WTC11 (cell line): ENCODE measurements at regions not wholly inside any gene's neighbourhood (a gene's known extent, or its start where the extent isn't known, plus 50 kb on each side); places are given as distances from the start of the nearest gene placed in this dataset.

Experiments
- ATAC-seq: fragments of 200-7000 bp; cut with Tn5 transposase; 2 replicates; pipeline ENCODE4 v1.10.0; 2021; ENCODE audit warnings: mild to moderate bottlenecking, moderate library complexity
- CTCF ChIA-PET: fragments of 300-600 bp; sonication (Branson Sonifier 250); formaldehyde crosslinking; loops from one replicate; lab custom pipeline; 2021; ENCODE audit warnings: antibody characterized with exemption; lab: Charles Lee
- POLR2A ChIA-PET: fragments of 350-600 bp; sonication (Branson Sonifier 250); formaldehyde crosslinking; loops from one replicate; lab custom pipeline; 2021; ENCODE audit warnings: antibody characterized with exemption; lab: Charles Lee
- DNase-seq: peaks from one replicate; pipeline ENCODE4 v3.0.0; 2021; ENCODE audit warnings: low spot score
- H3K27ac Mint-ChIP-seq: 2 replicates; pipeline ENCODE4 v1.8.0; 2021; ENCODE audit warnings: mixed read lengths
- H3K27me3 Mint-ChIP-seq: 2 replicates; pipeline ENCODE4 v1.8.0; 2021; ENCODE audit warnings: low read depth, mild to moderate bottlenecking, moderate library complexity, mixed read lengths
- H3K36me3 Mint-ChIP-seq: 2 replicates; pipeline ENCODE4 v1.8.0; 2021; ENCODE audit warnings: mixed read lengths
- H3K4me1 Mint-ChIP-seq: 2 replicates; pipeline ENCODE4 v1.8.0; 2022; ENCODE audit warnings: mixed read lengths
- H3K4me3 Mint-ChIP-seq: 2 replicates; pipeline ENCODE4 v1.8.0; 2021; ENCODE audit warnings: mild to moderate bottlenecking, moderate library complexity, mixed read lengths
- H3K9me3 Mint-ChIP-seq: 2 replicates; pipeline ENCODE4 v1.8.0; 2021; ENCODE audit warnings: mixed read lengths
- ATF1 ChIP-seq: sonication (generic); formaldehyde crosslinking; IDR thresholded peaks from 2 replicates; pipeline ENCODE4 v1.8.1; 2023; ENCODE audit warnings: mild to moderate bottlenecking, moderate library complexity, missing genetic modification reagents
- ATF2 ChIP-seq: sonication (generic); formaldehyde crosslinking; IDR thresholded peaks from 2 replicates; pipeline ENCODE4 v1.8.1; 2022; ENCODE audit warnings: low read depth, missing genetic modification reagents, borderline replicate concordance
- CBFB ChIP-seq: sonication (generic); formaldehyde crosslinking; IDR thresholded peaks from 2 replicates; pipeline ENCODE4 v1.8.1; 2022; ENCODE audit warnings: mild to moderate bottlenecking, low read depth, missing genetic modification reagents
- E2F1 ChIP-seq: sonication (generic); formaldehyde crosslinking; IDR thresholded peaks from 2 replicates; pipeline ENCODE4 v1.8.0; 2022; ENCODE audit warnings: mild to moderate bottlenecking, missing genetic modification reagents
- ETV6 ChIP-seq: sonication (generic); formaldehyde crosslinking; IDR thresholded peaks from 2 replicates; pipeline ENCODE4 v1.8.1; 2022; ENCODE audit warnings: mild to moderate bottlenecking, missing genetic modification reagents
- FOXP1 ChIP-seq: sonication (generic); formaldehyde crosslinking; IDR thresholded peaks from 2 replicates; pipeline ENCODE4 v1.8.0; 2022; ENCODE audit warnings: missing genetic modification reagents, mild to moderate bottlenecking, moderate library complexity, borderline replicate concordance
- HMGA2 ChIP-seq: fragments of 250-450 bp; sonication (Bioruptor Pico); IDR thresholded peaks from 2 replicates; pipeline ENCODE4 v1.4.0; 2021; ENCODE audit warnings: mild to moderate bottlenecking, moderate library complexity
- IRF2 ChIP-seq: sonication (generic); formaldehyde crosslinking; IDR thresholded peaks from 2 replicates; pipeline ENCODE4 v1.8.0; 2022; ENCODE audit warnings: low read depth, missing genetic modification reagents, borderline replicate concordance
- JAZF1 ChIP-seq: fragments of 250-450 bp; sonication (Bioruptor Pico); IDR thresholded peaks from 2 replicates; pipeline ENCODE4 v1.9.0; 2021; ENCODE audit warnings: moderate library complexity, mild to moderate bottlenecking, inconsistent platforms
- OVOL2 ChIP-seq: fragments of 250-450 bp; sonication (Bioruptor Pico); IDR thresholded peaks from 2 replicates; pipeline ENCODE4 v1.9.0; 2021; ENCODE audit warnings: mild to moderate bottlenecking, borderline replicate concordance
- PRRX2 ChIP-seq: fragments of 250-450 bp; sonication (Bioruptor Pico); IDR thresholded peaks from 2 replicates; pipeline ENCODE4 v1.8.0; 2021; ENCODE audit warnings: mild to moderate bottlenecking
- TEAD4 ChIP-seq: sonication (generic); formaldehyde crosslinking; IDR thresholded peaks from 2 replicates; pipeline ENCODE4 v1.8.0; 2022; ENCODE audit warnings: mild to moderate bottlenecking, missing genetic modification reagents
- ZBTB21 ChIP-seq: sonication (generic); formaldehyde crosslinking; IDR thresholded peaks from 2 replicates; pipeline ENCODE4 v1.8.1; 2023; ENCODE audit warnings: mild to moderate bottlenecking, missing genetic modification reagents, borderline replicate concordance
- ZBTB43 ChIP-seq: sonication (generic); formaldehyde crosslinking; IDR thresholded peaks from 2 replicates; pipeline ENCODE4 v1.8.1; 2023; ENCODE audit warnings: mild to moderate bottlenecking, missing genetic modification reagents
- ZNF219 ChIP-seq: sonication (generic); formaldehyde crosslinking; IDR thresholded peaks from 2 replicates; pipeline ENCODE4 v1.8.0; 2023; ENCODE audit warnings: missing genetic modification reagents, mild to moderate bottlenecking, borderline replicate concordance
- ZNF232 ChIP-seq: sonication (generic); formaldehyde crosslinking; IDR thresholded peaks from 2 replicates; pipeline ENCODE4 v1.8.0; 2022; ENCODE audit warnings: mild to moderate bottlenecking, missing genetic modification reagents
- ZNF281 ChIP-seq: sonication (generic); formaldehyde crosslinking; IDR thresholded peaks from 2 replicates; pipeline ENCODE4 v1.8.0; 2023; ENCODE audit warnings: mild to moderate bottlenecking, missing genetic modification reagents
- ZNF423 ChIP-seq: fragments of 250-450 bp; sonication (Bioruptor Pico); IDR thresholded peaks from 2 replicates; pipeline ENCODE4 v2.1.2; 2022; ENCODE audit warnings: mild to moderate bottlenecking, moderate library complexity
- ZNF671 ChIP-seq: fragments of 250-450 bp; sonication (Bioruptor Pico); IDR thresholded peaks from 2 replicates; pipeline ENCODE4 v1.8.0; 2021; ENCODE audit warnings: mild to moderate bottlenecking
- TF ChIP-seq, protein P1 (sequence below): sonication (generic); formaldehyde crosslinking; IDR thresholded peaks from 2 replicates; pipeline ENCODE4 v1.8.1; 2023; ENCODE audit warnings: mild to moderate bottlenecking, moderate library complexity, missing genetic modification reagents
- TF ChIP-seq, protein P2 (sequence below): sonication (generic); formaldehyde crosslinking; IDR thresholded peaks from 2 replicates; pipeline ENCODE4 v1.8.0; 2022; ENCODE audit warnings: missing genetic modification reagents
- TF ChIP-seq, protein P3 (sequence below): sonication (generic); formaldehyde crosslinking; IDR thresholded peaks from 2 replicates; pipeline ENCODE4 v1.8.0; 2022; ENCODE audit warnings: mild to moderate bottlenecking, missing genetic modification reagents

DNA sequence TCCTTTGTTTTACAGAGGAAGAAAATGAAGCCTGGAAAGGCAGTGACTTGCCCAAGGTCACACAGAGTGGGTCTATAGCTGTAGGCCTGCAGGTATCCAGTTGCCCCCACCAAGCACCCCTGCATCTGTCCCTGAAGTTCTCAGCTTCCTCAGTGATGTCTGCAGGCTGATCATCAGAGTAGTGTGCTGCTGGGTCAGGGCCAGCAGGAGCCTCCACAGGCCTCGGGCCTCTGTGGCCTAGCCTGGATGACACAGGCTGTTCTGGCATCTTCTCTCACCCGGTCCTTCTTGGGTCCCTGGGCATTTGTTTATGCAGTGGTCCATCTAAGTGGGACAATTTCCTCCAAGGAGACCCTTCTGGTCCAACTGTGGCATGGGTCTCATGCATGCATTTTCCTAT is 74.8 kb upstream of the E2F8 start (continued):
- TF ChIP-seq E2F1 (CRISPR knock-in tag), result no peak
- no peak for TF ChIP-seq HMGA2 (CRISPR knock-in tag)
- TF ChIP-seq TEAD4 (CRISPR knock-in tag), result no peak
- TF ChIP-seq FOXP1 (CRISPR knock-in tag), result no peak

- H3K36me3 Mint-ChIP-seq, result no peaks in the 10 kb centered on the region
- H3K9me3 Mint-ChIP-seq, result no peaks in the 10 kb centered on the region
- H3K4me1 Mint-ChIP-seq, result peaks cover 3% of the 10 kb centered on the region; the same call in 1 of the 2 replicates
- no peaks in the 10 kb centered on the region for H3K27me3 Mint-ChIP-seq
- ATAC-seq (no peak), DNase-seq (no peak)
- H3K27ac Mint-ChIP-seq, result no peak overlapping the region
- no peak overlapping the region for H3K4me3 Mint-ChIP-seq
- POLR2A ChIA-PET, result no interaction called here
- CTCF ChIA-PET, result interaction anchor here (0.8 to 1.5 kb wide), 2 partner anchors 207 to 241 kb away, joined by 3 to 7 read pairs; no protein-coding TSS in a partner anchor
- TF ChIP-seq, protein P1, sequence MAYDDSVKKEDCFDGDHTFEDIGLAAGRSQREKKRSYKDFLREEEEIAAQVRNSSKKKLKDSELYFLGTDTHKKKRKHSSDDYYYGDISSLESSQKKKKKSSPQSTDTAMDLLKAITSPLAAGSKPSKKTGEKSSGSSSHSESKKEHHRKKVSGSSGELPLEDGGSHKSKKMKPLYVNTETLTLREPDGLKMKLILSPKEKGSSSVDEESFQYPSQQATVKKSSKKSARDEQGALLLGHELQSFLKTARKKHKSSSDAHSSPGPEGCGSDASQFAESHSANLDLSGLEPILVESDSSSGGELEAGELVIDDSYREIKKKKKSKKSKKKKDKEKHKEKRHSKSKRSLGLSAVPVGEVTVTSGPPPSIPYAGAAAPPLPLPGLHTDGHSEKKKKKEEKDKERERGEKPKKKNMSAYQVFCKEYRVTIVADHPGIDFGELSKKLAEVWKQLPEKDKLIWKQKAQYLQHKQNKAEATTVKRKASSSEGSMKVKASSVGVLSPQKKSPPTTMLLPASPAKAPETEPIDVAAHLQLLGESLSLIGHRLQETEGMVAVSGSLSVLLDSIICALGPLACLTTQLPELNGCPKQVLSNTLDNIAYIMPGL, result no peak
- TF ChIP-seq ETV6 (CRISPR knock-in tag) (no peak), ATF2 (no peak), ZNF232 (no peak), ZBTB43 (CRISPR knock-in tag) (no peak), ZNF671 (no peak), OVOL2 (CRISPR knock-in tag) (no peak), ZNF423 (CRISPR knock-in tag) (no peak), ZBTB21 (no peak), JAZF1 (CRISPR knock-in tag) (no peak), IRF2 (CRISPR knock-in tag) (no peak), PRRX2 (CRISPR knock-in tag) (no peak), CBFB (CRISPR knock-in tag) (no peak), ZNF281 (CRISPR knock-in tag) (no peak), ATF1 (CRISPR knock-in tag) (no peak), ZNF219 (CRISPR knock-in tag) (no peak), E2F1 (CRISPR knock-in tag) (no peak)
- TF ChIP-seq, protein P2, sequence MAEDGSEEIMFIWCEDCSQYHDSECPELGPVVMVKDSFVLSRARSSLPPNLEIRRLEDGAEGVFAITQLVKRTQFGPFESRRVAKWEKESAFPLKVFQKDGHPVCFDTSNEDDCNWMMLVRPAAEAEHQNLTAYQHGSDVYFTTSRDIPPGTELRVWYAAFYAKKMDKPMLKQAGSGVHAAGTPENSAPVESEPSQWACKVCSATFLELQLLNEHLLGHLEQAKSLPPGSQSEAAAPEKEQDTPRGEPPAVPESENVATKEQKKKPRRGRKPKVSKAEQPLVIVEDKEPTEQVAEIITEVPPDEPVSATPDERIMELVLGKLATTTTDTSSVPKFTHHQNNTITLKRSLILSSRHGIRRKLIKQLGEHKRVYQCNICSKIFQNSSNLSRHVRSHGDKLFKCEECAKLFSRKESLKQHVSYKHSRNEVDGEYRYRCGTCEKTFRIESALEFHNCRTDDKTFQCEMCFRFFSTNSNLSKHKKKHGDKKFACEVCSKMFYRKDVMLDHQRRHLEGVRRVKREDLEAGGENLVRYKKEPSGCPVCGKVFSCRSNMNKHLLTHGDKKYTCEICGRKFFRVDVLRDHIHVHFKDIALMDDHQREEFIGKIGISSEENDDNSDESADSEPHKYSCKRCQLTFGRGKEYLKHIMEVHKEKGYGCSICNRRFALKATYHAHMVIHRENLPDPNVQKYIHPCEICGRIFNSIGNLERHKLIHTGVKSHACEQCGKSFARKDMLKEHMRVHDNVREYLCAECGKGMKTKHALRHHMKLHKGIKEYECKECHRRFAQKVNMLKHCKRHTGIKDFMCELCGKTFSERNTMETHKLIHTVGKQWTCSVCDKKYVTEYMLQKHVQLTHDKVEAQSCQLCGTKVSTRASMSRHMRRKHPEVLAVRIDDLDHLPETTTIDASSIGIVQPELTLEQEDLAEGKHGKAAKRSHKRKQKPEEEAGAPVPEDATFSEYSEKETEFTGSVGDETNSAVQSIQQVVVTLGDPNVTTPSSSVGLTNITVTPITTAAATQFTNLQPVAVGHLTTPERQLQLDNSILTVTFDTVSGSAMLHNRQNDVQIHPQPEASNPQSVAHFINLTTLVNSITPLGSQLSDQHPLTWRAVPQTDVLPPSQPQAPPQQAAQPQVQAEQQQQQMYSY (CRISPR knock-in tag), result no peak
- TF ChIP-seq, protein P3, sequence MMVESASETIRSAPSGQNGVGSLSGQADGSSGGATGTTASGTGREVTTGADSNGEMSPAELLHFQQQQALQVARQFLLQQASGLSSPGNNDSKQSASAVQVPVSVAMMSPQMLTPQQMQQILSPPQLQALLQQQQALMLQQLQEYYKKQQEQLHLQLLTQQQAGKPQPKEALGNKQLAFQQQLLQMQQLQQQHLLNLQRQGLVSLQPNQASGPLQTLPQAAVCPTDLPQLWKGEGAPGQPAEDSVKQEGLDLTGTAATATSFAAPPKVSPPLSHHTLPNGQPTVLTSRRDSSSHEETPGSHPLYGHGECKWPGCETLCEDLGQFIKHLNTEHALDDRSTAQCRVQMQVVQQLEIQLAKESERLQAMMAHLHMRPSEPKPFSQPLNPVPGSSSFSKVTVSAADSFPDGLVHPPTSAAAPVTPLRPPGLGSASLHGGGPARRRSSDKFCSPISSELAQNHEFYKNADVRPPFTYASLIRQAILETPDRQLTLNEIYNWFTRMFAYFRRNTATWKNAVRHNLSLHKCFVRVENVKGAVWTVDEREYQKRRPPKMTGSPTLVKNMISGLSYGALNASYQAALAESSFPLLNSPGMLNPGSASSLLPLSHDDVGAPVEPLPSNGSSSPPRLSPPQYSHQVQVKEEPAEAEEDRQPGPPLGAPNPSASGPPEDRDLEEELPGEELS (CRISPR knock-in tag), result no peak
Observed at GRCh38 chr11:19313140-19313539, 72.4 kb upstream of the E2F8 start.
